Skin epidermis (tissue), 12 donors: ENCODE measurements at regions not wholly inside any gene's neighbourhood (a gene's known extent, or its start where the extent isn't known, plus 50 kb on each side); places are given as distances from the start of the nearest gene placed in this dataset.

Source experiments
- H3K27ac ChIP-seq, 21 experiments: fragments of 200-600 bp; sonication (generic) in 11 of 21; one replicate each; pipeline ENCODE4 v1.5.0; 2020; ENCODE audit warnings: mild to moderate bottlenecking in 3 of 21, inconsistent platforms in 2 of 21, moderate library complexity in 2 of 21
- H3K4me3 ChIP-seq, 7 experiments: fragments of 200-600 bp; sonication (generic) in 2 of 7; one replicate each; pipeline ENCODE4 v1.5.0; 2020; ENCODE audit warnings: inconsistent platforms in 2 of 7, mild to moderate bottlenecking in 2 of 7, moderate library complexity in 1 of 7

DNA sequence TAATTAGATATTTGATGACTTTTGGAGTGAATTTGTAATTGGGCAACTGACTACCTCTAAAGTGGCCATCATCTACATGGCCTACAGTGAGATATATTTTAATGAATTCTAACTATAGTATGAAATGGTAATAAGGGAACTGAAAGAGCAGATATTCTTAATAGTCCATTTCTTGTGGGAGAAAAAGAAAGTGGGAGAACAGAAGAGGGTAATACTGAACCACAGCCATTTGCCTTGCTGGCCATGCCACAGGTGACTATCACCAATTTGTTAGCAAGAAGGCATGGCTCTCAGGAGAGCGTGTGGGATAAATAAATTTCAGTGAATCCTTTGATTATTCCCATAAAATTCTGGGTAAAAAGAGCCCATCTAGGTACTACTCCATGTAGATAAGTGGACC is 1074.0 kb upstream of the MAP3K7 start:
- H3K27ac ChIP-seq, result no peak overlapping the region
- no peak overlapping the region for H3K4me3 ChIP-seq

DNA sequence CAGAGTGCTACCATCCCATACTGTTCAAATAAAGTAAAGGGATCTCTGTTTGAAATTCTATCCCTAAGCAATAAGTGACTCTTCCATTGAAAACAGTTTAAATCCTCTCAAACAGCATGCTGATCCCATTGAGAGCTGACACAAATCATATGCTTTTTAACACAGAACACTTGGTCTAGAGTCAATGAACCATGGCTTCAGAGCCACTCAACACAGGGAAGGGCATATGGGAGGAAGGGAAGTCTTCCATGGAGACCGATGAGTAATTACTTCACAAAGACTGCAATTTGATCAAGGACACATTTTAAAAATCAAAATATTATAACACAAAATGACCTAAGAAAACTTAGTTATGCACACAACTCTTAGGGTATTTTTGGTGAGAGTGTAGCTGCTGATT is 1073.0 kb upstream of the MAP3K7 start:
- H3K27ac ChIP-seq, result no peak overlapping the region
- no peak overlapping the region for H3K4me3 ChIP-seq

DNA sequence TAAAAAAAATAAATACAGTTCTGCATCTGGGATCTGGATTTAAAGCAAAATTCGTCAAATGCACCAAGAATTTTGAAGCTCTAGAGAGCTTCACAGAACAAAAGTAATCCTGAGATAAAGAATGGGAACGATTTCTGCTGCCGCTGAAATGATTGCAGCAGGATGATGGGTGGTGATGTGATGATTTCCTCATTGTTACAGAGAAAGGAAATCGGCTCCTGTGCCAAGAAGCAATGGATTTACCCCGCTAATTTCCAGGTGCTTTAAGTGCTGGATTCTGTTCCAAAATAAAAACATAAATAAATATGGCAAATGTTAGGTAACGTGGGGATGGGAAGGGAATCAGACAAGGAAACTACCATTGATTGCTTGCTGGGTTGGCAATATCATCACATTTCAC is 1067.9 kb upstream of the MAP3K7 start:
- no peak overlapping the region for H3K27ac ChIP-seq
- H3K4me3 ChIP-seq, result no peak overlapping the region

DNA sequence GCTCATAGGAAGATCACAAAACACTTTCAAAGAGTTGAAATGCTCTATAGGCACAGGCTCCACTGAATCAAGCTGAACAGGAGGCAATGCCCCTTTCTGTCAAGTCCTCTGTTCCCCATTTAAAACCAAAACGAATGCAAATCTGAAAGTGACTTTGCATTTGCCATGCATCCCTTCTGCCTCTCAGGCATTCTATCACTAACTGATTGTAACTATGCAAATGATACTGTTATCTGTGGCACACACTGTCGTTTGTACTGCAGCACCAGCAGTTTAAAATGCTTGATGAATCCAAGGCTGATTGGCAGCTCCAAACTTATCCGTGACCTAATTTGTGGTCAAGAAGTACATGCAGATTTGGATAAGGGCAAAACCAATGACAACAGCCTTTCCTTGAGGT is 1067.5 kb upstream of the MAP3K7 start:
- no peak overlapping the region for H3K27ac ChIP-seq
- H3K4me3 ChIP-seq, result no peak overlapping the region

DNA sequence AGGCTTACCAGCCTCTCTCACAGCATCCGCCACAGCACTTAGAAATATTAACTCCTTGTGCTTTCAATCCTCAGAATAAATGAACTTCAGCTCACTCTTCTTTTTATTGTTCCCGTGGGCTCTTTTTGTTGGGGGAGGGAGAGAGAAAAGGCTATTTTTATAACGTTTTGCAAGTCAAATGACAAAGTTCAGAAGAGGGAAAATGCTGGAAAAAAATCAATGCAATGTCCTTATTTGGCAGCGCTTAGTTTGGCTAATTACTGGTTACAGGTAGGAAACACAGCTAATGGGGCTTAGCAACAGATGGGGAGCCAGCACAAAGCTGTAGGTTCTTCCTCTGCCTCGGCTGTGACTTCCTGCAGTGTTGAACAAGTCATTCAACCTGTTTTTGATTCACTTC is 1067.0 kb upstream of the MAP3K7 start:
- H3K4me3 ChIP-seq, result no peak overlapping the region

DNA sequence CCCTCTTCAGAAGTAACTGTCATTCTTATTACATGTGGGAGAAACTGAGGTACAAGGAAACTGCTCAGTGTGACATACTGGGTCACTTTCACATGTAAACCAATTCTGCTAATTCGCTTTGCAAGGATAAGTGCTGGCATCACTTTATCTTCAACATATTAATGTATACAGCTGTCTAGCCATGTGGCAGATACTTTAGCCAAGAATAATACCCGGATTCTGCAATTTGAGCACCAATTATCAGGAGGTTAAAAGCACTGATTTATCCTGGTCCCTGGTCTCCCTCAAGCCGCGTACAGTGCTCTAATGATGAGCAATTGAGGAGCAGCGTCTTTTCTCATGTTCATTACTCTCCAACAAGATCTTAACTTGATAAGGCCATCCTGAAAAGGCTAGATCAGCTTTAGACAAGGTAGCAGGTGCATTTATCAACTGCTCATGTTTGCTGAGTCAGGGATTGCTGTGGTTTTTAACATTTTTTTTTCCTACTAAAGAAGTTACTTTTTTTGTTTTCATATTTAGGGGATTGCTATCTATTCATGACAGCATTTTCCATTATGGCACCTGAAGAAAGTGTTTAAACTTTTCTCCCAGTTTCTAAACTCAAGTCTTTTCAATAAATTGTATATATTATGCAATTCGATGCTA is 1066.3 kb upstream of the MAP3K7 start:
- no peak overlapping the region for H3K27ac ChIP-seq
- no peak overlapping the region for H3K4me3 ChIP-seq

More for the DNA sequence above, 1067.0 kb upstream of the MAP3K7 start:
- H3K27ac ChIP-seq, result no peak overlapping the region

DNA sequence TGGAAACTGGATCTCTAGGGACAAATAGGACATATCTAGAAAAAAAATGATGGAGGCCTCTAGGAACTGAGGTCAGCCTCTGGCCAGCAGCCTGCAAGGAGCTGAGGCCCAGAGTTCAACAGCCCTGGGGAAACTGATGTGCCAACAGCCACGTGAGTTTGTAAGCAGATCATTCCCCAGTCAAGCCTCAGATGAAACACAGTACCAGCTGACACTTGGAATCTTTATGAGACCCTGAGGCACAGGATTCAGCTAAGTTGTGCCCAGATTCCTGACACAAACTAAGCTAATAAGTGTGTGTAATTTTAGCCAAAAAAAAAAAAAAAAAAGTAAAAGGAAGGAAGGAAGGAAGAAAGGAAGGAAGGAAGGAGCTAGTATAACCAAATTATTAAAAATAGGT is 1059.8 kb upstream of the MAP3K7 start:
- no peak overlapping the region for H3K27ac ChIP-seq
- H3K4me3 ChIP-seq, result no peak overlapping the region

DNA sequence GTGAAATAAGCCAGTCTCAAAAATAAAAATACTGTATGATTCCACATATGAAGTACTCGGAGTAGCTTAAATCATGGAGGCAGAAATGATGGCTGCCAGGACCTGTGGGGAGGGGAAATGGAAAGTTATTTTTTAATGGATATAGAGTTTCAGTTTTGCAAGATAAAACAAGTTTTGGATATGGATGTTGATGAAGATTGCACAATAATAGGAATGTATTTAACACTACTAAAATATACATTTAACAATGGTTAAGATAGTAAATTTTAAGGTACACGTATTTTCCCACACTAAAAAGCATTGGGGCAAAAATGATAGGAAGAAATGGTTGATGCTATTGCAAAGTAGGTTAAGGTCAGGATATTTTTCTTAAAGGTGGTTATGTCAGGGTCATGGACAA is 1058.9 kb upstream of the MAP3K7 start:
- H3K4me3 ChIP-seq, result no peak overlapping the region
- no peak overlapping the region for H3K27ac ChIP-seq

DNA sequence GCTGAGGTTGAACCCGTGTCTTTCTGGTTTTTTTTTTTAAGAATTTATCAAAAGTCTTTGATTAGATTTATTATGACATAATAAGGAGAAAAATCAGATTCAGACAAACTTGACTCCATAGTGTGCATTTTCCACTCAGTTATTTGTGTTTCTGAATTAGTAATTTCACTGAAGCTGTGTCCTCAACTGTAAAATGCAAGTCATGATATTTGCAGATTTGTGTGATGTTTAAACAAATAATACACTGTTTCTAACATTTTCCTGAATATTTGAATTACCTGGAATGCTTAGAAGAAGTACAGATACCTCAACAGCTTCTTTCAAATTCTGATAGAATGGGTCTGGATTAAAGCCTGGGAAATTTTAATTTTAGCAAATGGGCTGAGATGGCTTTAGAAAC is 1050.3 kb upstream of the MAP3K7 start:
- Histone ChIP-seq H3K27ac (no peak overlapping the region), H3K4me3 (no peak overlapping the region)

DNA sequence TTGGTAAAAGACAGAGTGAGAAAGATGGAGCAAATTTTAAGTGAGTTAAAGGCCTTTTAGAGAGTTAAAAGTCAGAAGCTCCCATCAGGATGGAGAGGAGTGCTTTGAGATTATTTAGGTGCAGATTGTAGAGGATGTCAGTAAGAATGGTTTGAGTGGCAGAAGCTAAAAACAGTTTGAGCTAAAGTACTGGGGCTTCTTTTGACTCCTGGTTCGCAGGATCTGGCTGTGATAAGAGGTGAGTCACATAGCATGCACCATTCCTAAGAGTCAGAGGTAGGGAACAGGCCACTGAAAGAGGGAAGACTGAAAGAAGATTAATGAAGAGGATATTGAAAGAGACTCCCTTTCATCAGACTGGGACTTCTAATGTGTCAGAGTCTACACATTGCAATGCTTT is 1047.9 kb upstream of the MAP3K7 start:
- Histone ChIP-seq H3K27ac (no peak overlapping the region), H3K4me3 (no peak overlapping the region)

DNA sequence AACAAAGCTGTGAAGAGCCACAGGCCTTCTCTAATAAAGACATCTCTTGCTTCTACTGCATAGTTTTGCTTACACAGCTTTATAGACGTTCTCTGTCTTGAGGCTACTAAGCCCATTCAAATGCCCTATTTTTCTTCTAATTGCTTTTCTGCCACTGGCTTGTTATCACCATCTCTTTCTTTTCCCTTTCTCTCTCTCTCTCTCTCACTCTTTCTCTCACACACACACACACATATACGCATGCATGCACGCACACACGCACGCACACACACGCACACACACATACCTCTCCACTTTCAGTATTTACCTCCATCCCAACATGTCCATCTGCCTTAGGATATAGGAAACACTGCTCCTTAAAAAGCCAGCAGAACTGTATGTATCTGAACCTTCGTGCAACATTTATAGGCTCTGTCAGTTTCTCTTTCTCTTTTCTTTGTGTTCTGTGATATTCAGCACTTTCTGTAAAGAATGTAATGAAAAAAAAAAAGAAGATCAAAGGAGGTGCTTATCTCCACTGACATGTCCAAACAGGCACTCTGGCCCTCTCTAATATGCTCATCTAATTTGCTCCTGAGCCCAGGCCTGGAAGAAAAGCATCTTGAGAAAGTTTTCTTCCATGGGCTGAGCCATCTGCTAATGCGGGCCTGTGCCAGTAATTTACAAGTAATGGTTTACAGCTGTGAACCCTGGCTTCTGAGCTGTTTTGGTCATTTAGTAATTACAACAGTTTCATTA is 1046.7 kb upstream of the MAP3K7 start:
- H3K4me3 ChIP-seq, result no peak overlapping the region

DNA sequence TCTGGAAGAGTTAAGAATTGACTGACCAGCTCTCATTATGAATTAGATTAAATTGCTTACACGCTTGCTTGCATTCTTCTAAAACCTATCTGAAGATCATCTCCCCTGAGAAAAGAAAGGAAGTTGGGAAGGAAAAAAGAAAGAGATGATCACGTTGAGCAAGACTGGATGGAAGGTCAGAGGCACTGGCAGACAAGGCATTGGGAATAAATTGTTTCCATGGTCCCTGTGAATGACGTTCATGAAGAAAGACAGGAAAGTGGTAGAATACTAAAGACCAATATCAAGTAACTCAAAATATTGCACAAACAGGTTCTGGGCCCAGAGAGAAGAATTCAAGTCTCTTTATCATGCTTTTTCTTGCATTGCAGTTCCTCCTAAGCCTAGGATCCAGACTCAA is 1045.4 kb upstream of the MAP3K7 start:
- Histone ChIP-seq H3K27ac (no peak overlapping the region), H3K4me3 (no peak overlapping the region)

More for the DNA sequence above, 1046.7 kb upstream of the MAP3K7 start:
- no peak overlapping the region for H3K27ac ChIP-seq

DNA sequence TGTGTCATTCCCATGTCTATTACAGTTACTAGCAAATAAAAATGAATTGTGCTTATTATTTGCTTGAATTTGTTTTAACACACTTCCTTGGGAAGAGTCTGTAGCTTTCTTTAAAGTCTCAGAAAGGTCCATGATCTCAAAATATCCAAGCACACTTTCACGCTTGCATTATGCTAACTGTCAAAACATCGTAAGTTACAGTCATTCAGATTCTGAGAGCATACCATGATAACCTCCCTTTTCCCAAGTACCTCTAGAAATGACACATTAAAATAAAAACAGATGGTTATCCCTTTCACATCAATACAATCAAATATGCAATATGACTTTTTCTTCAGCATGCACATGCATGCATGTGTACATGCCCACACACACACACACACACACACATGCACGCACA is 1044.4 kb upstream of the MAP3K7 start:
- Histone ChIP-seq H3K4me3 (no peak overlapping the region), H3K27ac (no peak overlapping the region)

DNA sequence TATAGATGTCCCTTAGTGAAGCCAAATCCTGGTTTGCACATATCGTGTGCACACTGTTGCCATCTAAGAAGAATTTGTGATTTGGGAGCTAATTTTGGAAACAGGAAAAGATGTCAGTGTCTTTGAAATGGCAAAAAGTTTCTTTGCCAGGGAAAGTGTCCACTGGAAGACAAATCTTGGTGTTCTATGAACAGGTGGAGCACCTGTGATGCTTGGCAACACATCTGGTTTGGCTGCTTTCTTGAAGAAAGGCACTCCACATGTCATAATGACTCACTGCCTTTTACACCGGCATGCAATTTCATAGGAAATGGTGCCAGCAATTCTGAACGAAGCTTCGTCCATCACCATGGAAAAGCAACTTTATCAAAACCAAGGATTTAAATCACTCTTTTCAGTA is 1040.0 kb upstream of the MAP3K7 start:
- Histone ChIP-seq H3K27ac (no peak overlapping the region), H3K4me3 (no peak overlapping the region)

DNA sequence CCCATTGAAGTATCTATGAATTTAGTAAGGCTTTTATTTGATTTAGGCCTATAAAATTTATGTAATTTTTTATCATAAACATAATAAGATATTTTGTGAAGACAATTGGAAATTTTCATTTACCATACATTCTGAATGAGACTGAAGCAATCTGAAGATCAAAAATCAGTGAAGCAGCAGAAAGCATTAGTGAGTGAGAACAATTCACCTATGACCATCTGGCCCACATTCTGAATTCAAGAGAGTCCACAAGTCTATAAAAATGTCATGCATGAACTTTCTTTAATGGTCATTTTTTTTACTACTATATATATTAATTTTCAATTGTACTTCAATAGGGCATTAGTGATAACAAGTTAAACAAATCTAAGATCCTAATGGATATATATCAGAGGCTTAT is 1026.6 kb upstream of the MAP3K7 start:
- H3K27ac ChIP-seq, result no peak overlapping the region
- H3K4me3 ChIP-seq, result no peak overlapping the region

DNA sequence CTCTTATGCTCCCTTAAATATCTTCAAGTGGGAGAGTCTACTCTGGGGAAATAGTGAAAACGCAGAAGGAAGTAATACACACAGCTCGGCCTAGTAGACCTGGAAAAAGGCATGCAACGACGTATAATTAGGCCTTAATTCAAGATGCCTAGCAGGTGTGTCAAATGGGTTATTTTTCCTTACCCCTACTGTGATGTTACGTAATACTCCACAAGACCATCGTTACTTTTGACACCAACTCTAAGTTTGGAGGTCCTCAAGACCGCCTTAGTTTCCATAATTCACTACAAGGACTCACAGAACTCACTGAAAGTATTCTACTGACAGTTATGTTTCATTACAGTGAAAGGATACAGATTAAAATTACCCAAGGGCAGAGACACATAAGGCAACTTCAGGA is 1024.3 kb upstream of the MAP3K7 start:
- Histone ChIP-seq H3K27ac (no peak overlapping the region), H3K4me3 (no peak overlapping the region)

DNA sequence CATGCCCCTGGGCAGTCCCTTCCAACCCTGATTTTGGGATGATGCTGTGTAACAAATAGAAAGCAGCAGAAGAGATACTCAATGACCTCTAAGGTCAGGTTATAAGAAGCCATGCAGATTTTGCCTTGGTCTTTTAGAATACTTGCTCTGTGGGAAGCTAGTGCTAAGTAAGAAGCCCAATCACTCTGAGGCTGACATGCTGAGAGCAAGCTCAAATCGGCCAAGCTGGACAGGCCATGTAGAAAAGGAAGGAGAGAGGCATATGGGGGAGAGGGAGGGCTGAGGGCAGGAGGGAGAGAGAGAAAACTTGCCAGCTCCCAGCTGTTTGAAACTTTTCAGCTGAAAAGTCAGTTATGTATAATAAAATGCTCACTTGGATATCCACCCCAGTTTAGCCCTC is 1021.6 kb upstream of the MAP3K7 start:
- H3K4me3 ChIP-seq, result no peak overlapping the region
- H3K27ac ChIP-seq, result no peak overlapping the region

DNA sequence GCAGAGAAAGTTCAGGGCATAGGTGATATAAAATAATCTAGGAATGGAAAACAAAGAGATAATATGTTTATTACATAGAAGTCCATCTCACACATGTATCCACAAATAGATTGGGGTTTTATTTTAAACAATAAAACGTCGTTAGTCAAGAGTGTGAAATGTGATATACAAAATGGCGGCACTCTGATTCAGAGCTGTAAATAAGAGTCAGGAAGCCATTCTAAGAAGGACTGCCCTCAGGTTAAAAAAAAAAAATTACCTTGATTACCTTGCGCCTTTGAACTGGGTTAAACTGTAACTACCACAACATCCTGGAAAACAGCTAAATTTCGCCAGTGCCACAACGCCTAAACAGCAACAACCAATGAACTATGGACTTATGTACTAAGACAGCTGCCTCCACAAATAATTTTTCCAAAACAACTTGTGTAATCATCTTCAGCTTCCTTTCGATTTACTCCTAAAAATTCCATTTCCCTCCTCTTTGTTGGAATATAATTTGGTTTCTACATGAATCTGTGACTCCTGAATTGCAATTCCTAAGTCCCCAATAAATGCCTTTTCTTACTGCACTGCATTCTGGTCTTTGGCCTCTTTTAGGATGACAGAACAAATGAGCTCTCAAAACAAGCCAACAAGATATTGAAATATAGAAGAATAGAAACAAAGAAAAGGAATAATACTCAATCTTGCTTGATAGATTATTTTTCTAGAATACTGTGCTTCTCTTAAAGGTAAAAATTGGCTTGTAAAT is 1019.5 kb upstream of the MAP3K7 start:
- Histone ChIP-seq H3K27ac (no peak overlapping the region), H3K4me3 (no peak overlapping the region)

DNA sequence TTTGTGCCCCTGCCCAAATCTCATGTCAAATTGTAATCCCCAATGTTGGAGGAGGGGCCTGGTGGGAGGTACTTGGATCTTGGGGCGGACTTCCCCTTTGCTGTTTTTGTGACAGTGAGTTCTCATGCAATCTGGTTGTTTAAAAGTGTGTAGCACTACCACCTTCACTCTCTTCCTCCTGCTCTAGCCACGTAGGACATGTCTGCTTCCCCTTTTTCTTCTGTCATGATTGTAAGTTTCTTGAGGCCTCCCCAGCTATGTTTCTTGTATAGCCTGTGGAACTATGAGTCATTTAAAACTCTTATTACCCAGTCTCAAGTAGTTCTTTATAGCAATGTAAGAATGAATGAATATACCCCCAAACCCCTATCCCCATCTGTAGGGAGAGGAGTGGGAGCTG is 1013.7 kb upstream of the MAP3K7 start:
- no peak overlapping the region for H3K27ac ChIP-seq

DNA sequence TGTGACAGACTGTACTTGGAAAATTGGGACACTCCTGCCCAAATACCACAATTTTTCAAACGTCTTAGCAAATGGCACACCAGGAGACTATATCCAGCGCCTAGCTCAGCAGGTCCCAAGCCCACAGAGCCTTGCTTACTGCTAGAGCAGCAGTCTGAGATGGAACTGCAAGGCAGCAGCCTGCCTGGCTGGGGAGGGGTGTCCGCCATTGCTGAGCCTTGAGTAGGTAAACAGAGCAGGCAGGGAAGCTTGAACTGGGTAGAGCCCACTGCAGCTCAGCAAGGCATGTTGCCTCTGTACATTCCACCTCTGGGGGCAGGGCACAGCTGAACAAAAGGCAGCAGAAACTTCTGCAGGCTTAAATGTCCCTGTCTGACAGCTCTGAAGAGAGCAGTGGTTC is 1003.3 kb upstream of the MAP3K7 start:
- Histone ChIP-seq H3K4me3 (no peak overlapping the region), H3K27ac (no peak overlapping the region)

More for the DNA sequence above, 1013.7 kb upstream of the MAP3K7 start:
- no peak overlapping the region for H3K4me3 ChIP-seq

DNA sequence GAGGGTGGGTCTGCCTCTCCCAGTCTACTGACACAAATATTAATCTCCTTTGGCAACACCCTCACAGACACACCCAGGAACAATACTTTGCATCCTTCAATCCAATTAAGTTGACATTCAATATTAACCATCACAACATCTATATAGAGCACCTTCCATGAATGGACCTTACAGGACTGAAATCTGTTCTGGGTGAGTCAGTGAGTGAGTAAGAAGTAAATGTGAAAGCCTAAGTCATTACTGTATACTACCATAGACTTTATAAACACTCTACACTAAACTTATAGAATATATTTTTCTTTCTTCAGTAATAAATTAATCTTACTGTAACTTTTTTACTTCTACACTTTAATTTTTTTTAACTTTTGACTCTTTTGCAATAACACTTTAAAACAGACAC is 993.8 kb upstream of the MAP3K7 start:
- no peak overlapping the region for H3K4me3 ChIP-seq
- H3K27ac ChIP-seq, result no peak overlapping the region
